Mesenchymal stem cell (in vitro differentiated cells and primary cell): ENCODE measurements at regions not wholly inside any gene's neighbourhood (a gene's known extent, or its start where the extent isn't known, plus 50 kb on each side); places are given as distances from the start of the nearest gene placed in this dataset.

Source experiments
- DNase-seq: peaks from one replicate; pipeline ENCODE4 v3.0.0-alpha.2; 2013
- H2AFZ ChIP-seq: one replicate; pipeline ENCODE4 v1.6.1; 2013; ENCODE audit warnings: low read depth, mild to moderate bottlenecking, control low read depth, inconsistent platforms, low read length, moderate library complexity
- H2AK5ac ChIP-seq: 2 replicates; pipeline ENCODE4 v1.6.1; 2013; ENCODE audit warnings: low read length, moderate library complexity, mild to moderate bottlenecking, inconsistent platforms; ENCODE audit not compliant: severe bottlenecking
- H2BK120ac ChIP-seq: one replicate; pipeline ENCODE4 v1.6.1; 2013; ENCODE audit warnings: low read depth, mild to moderate bottlenecking, inconsistent platforms, low read length, moderate library complexity
- H2BK12ac ChIP-seq, 2 experiments: one replicate each; pipeline ENCODE4 v1.6.1; 2013; ENCODE audit warnings: inconsistent platforms in 2 of 2, low read length in 2 of 2, mild to moderate bottlenecking in 2 of 2, moderate library complexity in 2 of 2, control low read depth in 1 of 2
- H2BK15ac ChIP-seq: one replicate; pipeline ENCODE4 v1.6.1; 2013; ENCODE audit warnings: mild to moderate bottlenecking, low read depth, inconsistent platforms; ENCODE audit not compliant: poor library complexity, severe bottlenecking
- H2BK5ac ChIP-seq: 2 replicates; pipeline ENCODE4 v1.6.1; 2013; ENCODE audit warnings: low read depth, mild to moderate bottlenecking, low read length, control low read depth, inconsistent platforms; ENCODE audit not compliant: poor library complexity, severe bottlenecking
- H3K14ac ChIP-seq, 2 experiments: one replicate each; pipeline ENCODE4 v1.6.1; 2013; ENCODE audit warnings: inconsistent platforms in 2 of 2, low read length in 2 of 2, control low read depth in 1 of 2, mild to moderate bottlenecking in 1 of 2, moderate library complexity in 1 of 2
- H3K18ac ChIP-seq, 2 experiments: one replicate each; pipeline ENCODE4 v1.6.1; 2013; ENCODE audit warnings: inconsistent platforms in 2 of 2, low read length in 2 of 2, control low read depth in 1 of 2, low read depth in 1 of 2, mild to moderate bottlenecking in 1 of 2
- H3K23ac ChIP-seq, 2 experiments: one replicate each; pipeline ENCODE4 v1.6.1; 2013; ENCODE audit warnings: inconsistent platforms in 2 of 2, low read length in 2 of 2, mild to moderate bottlenecking in 2 of 2, moderate library complexity in 2 of 2, control low read depth in 1 of 2
- H3K27ac ChIP-seq: 2 replicates; pipeline ENCODE4 v1.5.1; 2013; ENCODE audit warnings: mild to moderate bottlenecking, moderate library complexity, low read length, control low read depth, inconsistent platforms; ENCODE audit not compliant: poor library complexity, severe bottlenecking
- H3K27me3 ChIP-seq, 2 experiments: 2 replicates each; pipeline versions ENCODE4 v1.6.1 to v1.7.0; 2013; ENCODE audit warnings: low read length in 2 of 2, mild to moderate bottlenecking in 2 of 2, moderate library complexity in 2 of 2, control low read depth in 1 of 2, inconsistent platforms in 1 of 2; ENCODE audit not compliant: control insufficient read depth in 1 of 2, insufficient read depth in 1 of 2
- H3K36me3 ChIP-seq, 2 experiments: 2 replicates each; pipeline versions ENCODE4 v1.6.1 to v1.7.0; 2013; ENCODE audit warnings: low read length in 2 of 2, control low read depth in 1 of 2, inconsistent platforms in 1 of 2, low read depth in 1 of 2, mild to moderate bottlenecking in 1 of 2; ENCODE audit not compliant: insufficient read depth in 2 of 2, control insufficient read depth in 1 of 2
- H3K4ac ChIP-seq, 2 experiments: one replicate each; pipeline ENCODE4 v1.6.1; 2013; ENCODE audit warnings: inconsistent platforms in 2 of 2, low read length in 2 of 2, mild to moderate bottlenecking in 2 of 2, moderate library complexity in 2 of 2, control low read depth in 1 of 2, low read depth in 1 of 2
- H3K4me1 ChIP-seq: 2 replicates; pipeline ENCODE4 v1.6.1; 2013; ENCODE audit warnings: low read depth, low read length, control low read depth; ENCODE audit not compliant: control insufficient read depth, insufficient read depth
- H3K4me2 ChIP-seq: 2 replicates; pipeline ENCODE4 v1.6.1; 2013; ENCODE audit warnings: low read length, mild to moderate bottlenecking, inconsistent platforms; ENCODE audit not compliant: poor library complexity, severe bottlenecking
- H3K4me3 ChIP-seq, 2 experiments: 2 replicates each; pipeline versions ENCODE4 v1.5.1 to v1.7.0; 2013; ENCODE audit warnings: low read length in 2 of 2, mild to moderate bottlenecking in 2 of 2, control low read depth in 1 of 2, low read depth in 1 of 2; ENCODE audit not compliant: insufficient read depth in 1 of 2
- H3K79me1 ChIP-seq: replicated peaks from 2 replicates; pipeline ENCODE4 v1.6.1; 2013; ENCODE audit warnings: mild to moderate bottlenecking, control low read depth, low read length, inconsistent platforms; ENCODE audit not compliant: poor library complexity, severe bottlenecking
- H3K9ac ChIP-seq: 2 replicates; pipeline ENCODE4 v1.7.0; 2013; ENCODE audit warnings: mild to moderate bottlenecking, low read length, moderate library complexity
- H3K9me3 ChIP-seq: 2 replicates; pipeline ENCODE4 v1.7.0; 2013; ENCODE audit warnings: mild to moderate bottlenecking, low read length; ENCODE audit not compliant: control insufficient read depth
- H4K8ac ChIP-seq: one replicate; pipeline ENCODE4 v1.6.1; 2013; ENCODE audit warnings: inconsistent platforms, mild to moderate bottlenecking, low read length, moderate library complexity
- H4K91ac ChIP-seq: one replicate; pipeline ENCODE4 v1.6.1; 2013; ENCODE audit warnings: mild to moderate bottlenecking, low read length, inconsistent platforms
- WGBS: methylation state at CpG from one replicate; pipeline ENCODE4 v1.1.7; 2013; ENCODE audit warnings: mixed read lengths; 5-methylcytosine and 5-hydroxymethylcytosine counted together

DNA sequence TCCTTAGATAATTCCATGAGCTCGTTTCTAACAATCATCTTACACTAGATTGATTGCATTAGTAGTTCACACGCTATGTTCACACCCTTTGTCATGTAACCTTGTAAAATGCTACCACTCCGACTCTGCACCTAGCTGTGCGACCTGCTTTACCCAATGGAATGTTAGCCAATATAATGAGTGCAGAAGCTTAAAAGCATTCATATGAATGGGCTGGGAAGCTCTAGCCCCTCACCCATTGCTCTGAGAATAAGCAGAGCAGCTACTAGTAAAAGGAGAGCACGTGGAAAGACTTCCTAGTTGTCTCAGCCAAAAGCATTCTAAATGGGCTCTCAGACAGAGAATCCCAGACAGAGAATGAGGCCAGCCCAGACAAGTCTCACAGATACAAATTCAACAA is 410.6 kb upstream of the UBE2E2 start:
- Histone ChIP-seq H2AFZ (no peak overlapping the region), H3K4me2 (no peak overlapping the region), H4K8ac (no peak overlapping the region), H3K9ac (no peak overlapping the region), H2BK12ac (no peak overlapping the region), H2BK5ac (no peak overlapping the region), H3K79me1 (no peaks in the 10 kb centered on the region), H3K27ac (no peak overlapping the region), H3K9me3 (no peaks in the 10 kb centered on the region), H3K23ac (no peak overlapping the region), H3K4me1 (no peaks in the 10 kb centered on the region), H2AK5ac (no peak overlapping the region), H2BK15ac (no peak overlapping the region), H3K18ac (no peak overlapping the region), H3K4me3 (no peak overlapping the region), H3K4ac (no peak overlapping the region), H2BK120ac (no peak overlapping the region), H4K91ac (no peak overlapping the region), H3K14ac (no peak overlapping the region), H3K36me3 (no peaks in the 10 kb centered on the region), H3K27me3 (no peaks in the 10 kb centered on the region)
- DNase-seq: no peak
- WGBS: 72% methylated on average over 5 of the region's 5 CpGs

DNA sequence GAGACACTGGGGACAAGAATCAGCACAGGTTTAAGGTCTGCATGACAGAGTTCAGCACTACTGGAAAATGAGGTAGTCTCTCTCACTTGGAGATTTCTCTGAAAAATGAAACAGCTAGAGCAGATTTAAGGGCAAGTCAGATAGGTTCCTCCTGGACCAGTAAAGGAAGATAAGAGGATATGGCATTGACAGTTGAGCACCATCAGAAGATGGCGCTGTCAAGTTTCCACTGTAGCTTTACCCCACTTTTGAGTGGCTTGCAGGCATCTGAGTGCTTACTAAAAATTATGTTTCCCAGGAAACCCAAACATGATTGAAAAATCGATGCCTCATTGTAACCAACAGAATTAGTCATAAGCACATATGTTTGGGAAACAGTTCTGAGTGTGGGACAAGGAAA is 407.2 kb upstream of the UBE2E2 start:
- Histone ChIP-seq H3K4ac (no peak overlapping the region), H3K9ac (no peak overlapping the region)

DNA sequence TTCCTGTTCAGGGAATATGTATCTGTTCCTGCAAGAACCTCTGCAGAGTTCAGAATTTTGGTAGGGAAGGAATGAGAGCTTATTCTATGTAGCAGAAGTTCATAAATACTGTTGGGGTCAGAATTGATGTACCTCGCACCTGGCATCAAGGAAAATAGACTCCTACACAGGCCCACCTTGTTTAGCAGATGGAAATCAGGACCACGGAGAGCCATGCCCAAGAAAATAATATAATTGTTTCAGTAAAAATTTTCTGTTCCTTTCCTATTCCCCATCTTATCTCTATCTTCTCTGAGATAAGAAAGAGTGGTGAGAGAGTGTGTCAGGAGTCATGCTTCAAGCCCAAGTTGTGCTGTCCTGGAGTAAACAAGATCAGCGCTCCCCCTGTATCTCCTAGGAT is 404.7 kb upstream of the UBE2E2 start:
- H3K9ac ChIP-seq: no peak overlapping the region
- no peak overlapping the region for H2AFZ ChIP-seq
- H3K9me3 ChIP-seq: no peaks in the 10 kb centered on the region
- no peaks in the 10 kb centered on the region for H3K4me1 ChIP-seq
- no peak overlapping the region for H3K4ac ChIP-seq
- H3K36me3 ChIP-seq: no peaks in the 10 kb centered on the region
- H2BK5ac ChIP-seq: no peak overlapping the region
- H3K18ac ChIP-seq: no peak overlapping the region
- H3K4me3 ChIP-seq: no peak overlapping the region
- H3K27me3 ChIP-seq: no peaks in the 10 kb centered on the region
- WGBS: no CpG with 5 or more reads among the region's 3 CpGs
- no peak overlapping the region for H2BK120ac ChIP-seq
- H3K14ac ChIP-seq: no peak overlapping the region
- no peak overlapping the region for H2BK12ac ChIP-seq
- H3K27ac ChIP-seq: no peak overlapping the region
- H2AK5ac ChIP-seq: no peak overlapping the region
- H3K79me1 ChIP-seq: no peaks in the 10 kb centered on the region
- no peak overlapping the region for H2BK15ac ChIP-seq
- H3K23ac ChIP-seq: no peak overlapping the region
- no peak overlapping the region for H3K4me2 ChIP-seq
- DNase-seq: no peak
- H4K8ac ChIP-seq: no peak overlapping the region
- H4K91ac ChIP-seq: no peak overlapping the region

More for the DNA sequence above, 407.2 kb upstream of the UBE2E2 start:
- H3K79me1 ChIP-seq: no peaks in the 10 kb centered on the region
- H2AFZ ChIP-seq: no peak overlapping the region
- H3K27ac ChIP-seq: no peak overlapping the region
- H3K4me3 ChIP-seq: no peak overlapping the region
- no peak overlapping the region for H2BK5ac ChIP-seq
- no peaks in the 10 kb centered on the region for H3K4me1 ChIP-seq
- no peak overlapping the region for H2AK5ac ChIP-seq
- H4K91ac ChIP-seq: no peak overlapping the region
- no peak overlapping the region for H3K4me2 ChIP-seq
- H2BK120ac ChIP-seq: no peak overlapping the region
- H4K8ac ChIP-seq: no peak overlapping the region
- H3K27me3 ChIP-seq: no peaks in the 10 kb centered on the region
- H3K14ac ChIP-seq: no peak overlapping the region
- H3K18ac ChIP-seq: no peak overlapping the region
- H2BK15ac ChIP-seq: no peak overlapping the region
- WGBS: 100% methylated on average over 1 of the region's 2 CpGs
- no peaks in the 10 kb centered on the region for H3K36me3 ChIP-seq
- DNase-seq: no peak
- no peaks in the 10 kb centered on the region for H3K9me3 ChIP-seq
- H3K23ac ChIP-seq: no peak overlapping the region
- H2BK12ac ChIP-seq: no peak overlapping the region

DNA sequence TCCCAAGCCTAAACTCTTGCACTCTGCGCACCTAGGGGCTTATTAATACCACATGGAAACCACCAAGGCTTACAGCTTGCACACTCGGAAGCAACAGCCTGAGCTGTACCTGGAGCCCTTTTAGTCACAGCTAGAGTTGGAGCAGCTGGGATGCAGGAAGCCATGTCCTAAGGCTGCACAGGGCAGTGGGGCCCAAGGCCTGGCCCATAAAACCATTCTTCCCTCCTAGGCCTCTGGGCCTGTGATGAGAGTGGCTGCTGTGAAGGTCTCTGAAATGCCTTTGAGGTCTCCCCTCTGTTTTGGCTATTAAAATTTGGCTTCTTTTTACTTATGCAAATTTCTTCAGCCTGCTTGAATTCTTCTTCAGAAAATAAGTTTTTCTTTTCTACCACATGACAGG is 383.9 kb upstream of the UBE2E2 start:
- Histone ChIP-seq H2AFZ (no peak overlapping the region), H3K9ac (no peak overlapping the region), H3K9me3 (peaks cover 3% of the 10 kb centered on the region), H3K14ac (no peak overlapping the region), H3K23ac (no peak overlapping the region), H3K4ac (no peak overlapping the region), H4K91ac (no peak overlapping the region), H4K8ac (no peak overlapping the region), H2BK12ac (no peak overlapping the region), H3K36me3 (no peaks in the 10 kb centered on the region), H3K4me2 (no peak overlapping the region), H3K27me3 (peaks cover 0 to 6% of the 10 kb centered on the region in 2 experiments), H3K18ac (no peak overlapping the region), H2AK5ac (no peak overlapping the region), H3K4me1 (no peaks in the 10 kb centered on the region), H2BK120ac (no peak overlapping the region), H2BK15ac (no peak overlapping the region), H3K79me1 (no peaks in the 10 kb centered on the region), H2BK5ac (no peak overlapping the region), H3K4me3 (no peak overlapping the region), H3K27ac (no peak overlapping the region)
- WGBS: 97% methylated on average over 2 of the region's 2 CpGs
- DNase-seq: no peak
